ENCODE measurements at regions not wholly inside any gene's neighbourhood (a gene's known extent, or its start where the extent isn't known, plus 50 kb on each side); places are given as distances from the start of the nearest gene placed in this dataset.

GRCh38 chr9:88326936-88327335 lies 61.3 kb upstream of the SPIN1 start:
- no peaks in the 10 kb centered on the region for H3K9me3 ChIP-seq (ENCODE audit: control insufficient read depth, insufficient read depth, low read length)
- POLR2A ChIA-PET = no interaction called here
- DNase-seq (ENCODE audit: low read depth, low spot score) = no peak
- no peak for TF ChIP-seq CTCF (IDR thresholded peaks at IDR 0.05; ENCODE audit: low read depth, low read length)
- H3K27ac ChIP-seq (ENCODE audit: low read depth, low read length) = no peak overlapping the region
- no peak overlapping the region for H3K4me3 ChIP-seq (ENCODE audit: low read depth, low read length)
- CTCF ChIA-PET = no interaction called here
- peaks cover 7% of the 10 kb centered on the region for H3K27me3 ChIP-seq (ENCODE audit: control insufficient read depth, insufficient read depth, low read length)

DNA sequence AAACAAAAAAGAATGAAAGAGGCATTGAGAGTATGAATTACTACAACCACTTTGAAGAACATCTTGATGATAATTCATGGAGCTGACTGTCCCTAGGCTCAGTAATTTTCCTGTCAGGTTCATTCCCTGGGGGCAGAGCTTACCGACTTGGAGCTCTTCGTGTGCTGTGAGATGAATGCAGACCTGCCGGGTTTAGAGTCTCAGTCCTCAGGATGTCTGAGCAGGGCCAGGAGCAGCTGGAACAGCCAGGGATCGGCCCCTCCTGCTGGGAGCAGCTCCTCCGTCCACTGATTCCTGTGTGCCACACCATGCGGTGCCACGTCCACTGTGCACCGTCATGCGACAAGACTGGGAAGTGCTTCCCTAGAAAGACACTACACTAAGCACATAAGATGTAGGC lies 62.2 kb upstream of the SPIN1 start:
- no peak overlapping the region for H3K27ac ChIP-seq (ENCODE audit: low read depth, low read length)
- POLR2A ChIA-PET = no interaction called here
- H3K4me3 ChIP-seq (ENCODE audit: low read depth, low read length) = no peak overlapping the region
- CTCF ChIA-PET = no interaction called here
- no peaks in the 10 kb centered on the region for H3K9me3 ChIP-seq (ENCODE audit: control insufficient read depth, insufficient read depth, low read length)
- peaks cover 7% of the 10 kb centered on the region for H3K27me3 ChIP-seq (ENCODE audit: control insufficient read depth, insufficient read depth, low read length)
- TF ChIP-seq CTCF (IDR thresholded peaks at IDR 0.05; ENCODE audit: low read depth, low read length) = no peak
- DNase-seq (ENCODE audit: low read depth, low spot score) = no peak

- Histone ChIP-seq H3K4me3 (ENCODE audit: low read depth, low read length) (no peak overlapping the region), H3K9me3 (ENCODE audit: control insufficient read depth, insufficient read depth, low read length) (no peaks in the 10 kb centered on the region), H3K27me3 (ENCODE audit: control insufficient read depth, insufficient read depth, low read length) (peaks cover 5% of the 10 kb centered on the region), H3K27ac (ENCODE audit: low read depth, low read length) (no peak overlapping the region)
- ChIA-PET CTCF (no interaction called here), POLR2A (no interaction called here)
- DNase-seq (ENCODE audit: low read depth, low spot score) = no peak
- no peak for TF ChIP-seq CTCF (IDR thresholded peaks at IDR 0.05; ENCODE audit: low read depth, low read length)
Measured at GRCh38 chr9:88322906-88323566, 65.2 kb upstream of the SPIN1 start.

- H3K27ac ChIP-seq (ENCODE audit: low read depth, low read length) = no peak overlapping the region
- no peak for DNase-seq (ENCODE audit: low read depth, low spot score)
- ChIA-PET CTCF (interaction anchor here (0.7 kb wide), 1 partner anchor 673 kb away, joined by 3 read pairs; no protein-coding TSS in a partner anchor), POLR2A (no interaction called here)
- H3K9me3 ChIP-seq (ENCODE audit: control insufficient read depth, insufficient read depth, low read length) = no peaks in the 10 kb centered on the region
- H3K4me3 ChIP-seq (ENCODE audit: low read depth, low read length) = no peak overlapping the region
- no peak for TF ChIP-seq CTCF (IDR thresholded peaks at IDR 0.05; ENCODE audit: low read depth, low read length)
- H3K27me3 ChIP-seq (ENCODE audit: control insufficient read depth, insufficient read depth, low read length) = no peaks in the 10 kb centered on the region
Measured at GRCh38 chr9:88321764-88322163, 66.5 kb upstream of the SPIN1 start.

DNA sequence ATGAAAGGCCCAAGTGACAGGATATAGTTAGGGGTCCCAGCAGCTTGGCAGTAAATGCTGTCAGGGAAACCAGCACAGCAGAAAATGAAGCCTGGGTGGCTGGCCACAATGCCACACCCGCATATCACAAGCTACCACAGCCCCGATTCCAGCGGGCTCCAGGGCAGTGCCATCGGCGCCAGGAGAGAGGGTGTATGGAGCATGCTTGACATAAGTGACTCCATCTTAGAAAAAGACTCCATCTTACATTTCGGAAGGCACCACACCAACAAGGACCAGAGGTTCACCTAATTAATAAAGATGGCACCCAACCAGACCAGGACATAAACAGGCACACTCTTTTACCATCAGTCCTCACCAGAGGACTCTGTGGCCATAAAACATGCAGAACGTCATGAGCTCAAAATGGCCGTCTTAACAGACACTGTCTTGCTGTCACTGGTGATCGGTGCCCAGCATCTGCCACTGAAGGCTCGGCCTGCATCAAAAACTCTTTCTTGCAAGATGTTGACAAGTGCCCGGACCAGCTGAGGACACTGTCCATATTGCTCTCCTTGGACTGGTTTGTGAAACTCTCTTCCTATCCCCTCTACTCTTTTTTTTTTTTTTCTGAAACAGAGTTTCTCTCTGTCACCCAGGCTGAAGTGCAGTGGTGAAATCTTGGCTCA lies 67.4 kb upstream of the SPIN1 start:
- POLR2A ChIA-PET = no interaction called here
- no peak for TF ChIP-seq CTCF (IDR thresholded peaks at IDR 0.05; ENCODE audit: low read depth, low read length)
- CTCF ChIA-PET = no interaction called here
- no peak overlapping the region for H3K27ac ChIP-seq (ENCODE audit: low read depth, low read length)
- H3K9me3 ChIP-seq (ENCODE audit: control insufficient read depth, insufficient read depth, low read length) = no peaks in the 10 kb centered on the region
- no peak overlapping the region for H3K4me3 ChIP-seq (ENCODE audit: low read depth, low read length)
- DNase-seq (ENCODE audit: low read depth, low spot score) = no peak
- no peaks in the 10 kb centered on the region for H3K27me3 ChIP-seq (ENCODE audit: control insufficient read depth, insufficient read depth, low read length)
